H1 (cell line): ENCODE measurements at regions not wholly inside any gene's neighbourhood (a gene's known extent, or its start where the extent isn't known, plus 50 kb on each side); places are given as distances from the start of the nearest gene placed in this dataset.

Experiments used
- CBX8 ChIP-seq: fragments of 300-800, 300-1000 bp; sonication (generic); IDR thresholded peaks from 2 replicates; pipeline ENCODE4 v1.7.1; 2016; ENCODE audit warnings: low read depth, low read length, borderline replicate concordance
- CEBPB ChIP-seq: IDR thresholded peaks from 2 replicates; pipeline ENCODE4 v1.6.1; 2012; ENCODE audit warnings: low read depth, low read length
- CHD1 ChIP-seq: IDR thresholded peaks from 2 replicates; pipeline ENCODE4 v1.6.1; 2012; ENCODE audit warnings: low read depth, low read length, improper control_type of control experiment
- POLR2A ChIP-seq, 2 experiments: IDR thresholded peaks; 1 replicate in 1 of 2; 2 replicates in 1 of 2; pipeline ENCODE4 v1.6.1; 2011; ENCODE audit warnings: low read depth in 2 of 2, low read length in 2 of 2, mild to moderate bottlenecking in 2 of 2; ENCODE audit errors: control extremely low read depth in 1 of 2
- SIRT6 ChIP-seq: IDR thresholded peaks from one replicate; pipeline ENCODE4 v1.7.1; 2012; ENCODE audit warnings: low read length, inconsistent platforms
- SP2 ChIP-seq: IDR thresholded peaks from 2 replicates; pipeline ENCODE4 v1.6.1; 2012; ENCODE audit warnings: mild to moderate bottlenecking, low read length, inconsistent platforms
- SUZ12 ChIP-seq: fragments of 200-600 bp; sonication (generic); IDR thresholded peaks from 2 replicates; pipeline ENCODE4 v1.6.1; 2012; ENCODE audit warnings: mild to moderate bottlenecking, inconsistent platforms, low read length, moderate library complexity, mixed read lengths
- TEAD4 ChIP-seq: IDR thresholded peaks from 2 replicates; pipeline ENCODE4 v1.6.1; 2012; ENCODE audit warnings: low read depth, low read length, inconsistent platforms, mixed read lengths
- TF ChIP-seq, protein P1 (sequence below): IDR thresholded peaks from 2 replicates; pipeline ENCODE4 v1.6.1; 2012; ENCODE audit warnings: inconsistent platforms

DNA sequence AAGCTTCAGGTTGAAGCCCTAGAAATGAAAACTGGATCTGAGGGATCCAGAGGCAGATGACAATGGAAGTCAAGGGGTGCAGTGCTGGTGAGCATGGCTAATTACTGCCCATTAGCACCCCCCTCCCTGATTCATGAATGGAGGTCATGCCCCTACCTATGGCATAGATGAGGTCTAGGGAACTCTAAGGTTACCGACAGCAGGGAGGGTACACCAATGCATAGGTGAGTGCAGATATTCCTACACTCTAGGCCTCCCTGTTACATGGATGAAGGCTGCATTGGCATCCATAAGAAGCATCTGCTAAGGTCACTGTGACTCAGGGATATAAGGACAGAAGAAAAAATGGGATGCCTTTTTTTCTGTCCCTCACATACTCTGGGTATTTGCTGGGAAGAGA is 147.3 kb downstream of the CCDC59 start (continued):
- TF ChIP-seq CHD1 = no peak
- no peak for TF ChIP-seq CEBPB
- TF ChIP-seq SUZ12 = no peak
- TF ChIP-seq SP2 = no peak
- TF ChIP-seq CBX8 = no peak
- TF ChIP-seq, protein P1, sequence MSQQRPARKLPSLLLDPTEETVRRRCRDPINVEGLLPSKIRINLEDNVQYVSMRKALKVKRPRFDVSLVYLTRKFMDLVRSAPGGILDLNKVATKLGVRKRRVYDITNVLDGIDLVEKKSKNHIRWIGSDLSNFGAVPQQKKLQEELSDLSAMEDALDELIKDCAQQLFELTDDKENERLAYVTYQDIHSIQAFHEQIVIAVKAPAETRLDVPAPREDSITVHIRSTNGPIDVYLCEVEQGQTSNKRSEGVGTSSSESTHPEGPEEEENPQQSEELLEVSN = no peak
- TF ChIP-seq POLR2A (IDR thresholded peaks at IDR 0.05; ENCODE audit: control extremely low read depth in 1 of 2, low read depth in 2 of 2, low read length in 2 of 2) = no peak
- TF ChIP-seq SIRT6 = no peak
- TF ChIP-seq TEAD4 = no peak
